22Rv1 (cell line): ENCODE measurements at regions not wholly inside any gene's neighbourhood (a gene's known extent, or its start where the extent isn't known, plus 50 kb on each side); places are given as distances from the start of the nearest gene placed in this dataset.

Experiments used
- H3K27ac ChIP-seq: fragments of 450-650 bp; 2 replicates; pipeline ENCODE4 v1.5.1; 2017
- ZFX ChIP-seq: fragments of 450-650 bp; IDR thresholded peaks from 2 replicates; pipeline ENCODE4 v1.6.1; 2017; ENCODE audit warnings: antibody characterized with exemption, borderline replicate concordance
- TF ChIP-seq, protein P1 (sequence below): fragments of 450-650 bp; IDR thresholded peaks from 2 replicates; pipeline ENCODE4 v1.5.1; 2017; ENCODE audit warnings: mild to moderate bottlenecking

DNA sequence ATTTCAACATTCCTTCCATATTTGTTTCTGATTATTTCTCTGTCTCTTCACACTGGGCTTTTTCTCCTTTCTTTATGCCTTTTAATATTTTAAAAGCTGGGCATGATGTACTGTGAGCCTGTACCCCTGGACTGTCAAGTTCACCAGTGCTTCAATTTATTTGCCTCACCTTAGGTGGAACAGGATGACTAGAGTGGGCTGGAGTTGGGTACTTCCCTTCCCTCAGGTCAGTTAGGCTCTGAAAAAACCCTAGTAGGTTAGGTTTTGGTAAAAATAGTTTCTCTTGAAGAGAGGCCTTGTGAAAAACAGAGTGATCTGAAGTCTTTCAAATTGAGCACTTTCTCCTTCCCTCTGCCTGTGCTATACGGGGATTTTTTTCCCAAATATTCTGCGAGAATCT lies 163.0 kb upstream of the LYPLAL1 start:
- TF ChIP-seq ZFX = no peak
- TF ChIP-seq, protein P1, sequence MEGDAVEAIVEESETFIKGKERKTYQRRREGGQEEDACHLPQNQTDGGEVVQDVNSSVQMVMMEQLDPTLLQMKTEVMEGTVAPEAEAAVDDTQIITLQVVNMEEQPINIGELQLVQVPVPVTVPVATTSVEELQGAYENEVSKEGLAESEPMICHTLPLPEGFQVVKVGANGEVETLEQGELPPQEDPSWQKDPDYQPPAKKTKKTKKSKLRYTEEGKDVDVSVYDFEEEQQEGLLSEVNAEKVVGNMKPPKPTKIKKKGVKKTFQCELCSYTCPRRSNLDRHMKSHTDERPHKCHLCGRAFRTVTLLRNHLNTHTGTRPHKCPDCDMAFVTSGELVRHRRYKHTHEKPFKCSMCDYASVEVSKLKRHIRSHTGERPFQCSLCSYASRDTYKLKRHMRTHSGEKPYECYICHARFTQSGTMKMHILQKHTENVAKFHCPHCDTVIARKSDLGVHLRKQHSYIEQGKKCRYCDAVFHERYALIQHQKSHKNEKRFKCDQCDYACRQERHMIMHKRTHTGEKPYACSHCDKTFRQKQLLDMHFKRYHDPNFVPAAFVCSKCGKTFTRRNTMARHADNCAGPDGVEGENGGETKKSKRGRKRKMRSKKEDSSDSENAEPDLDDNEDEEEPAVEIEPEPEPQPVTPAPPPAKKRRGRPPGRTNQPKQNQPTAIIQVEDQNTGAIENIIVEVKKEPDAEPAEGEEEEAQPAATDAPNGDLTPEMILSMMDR = no peak
- no peak overlapping the region for H3K27ac ChIP-seq

DNA sequence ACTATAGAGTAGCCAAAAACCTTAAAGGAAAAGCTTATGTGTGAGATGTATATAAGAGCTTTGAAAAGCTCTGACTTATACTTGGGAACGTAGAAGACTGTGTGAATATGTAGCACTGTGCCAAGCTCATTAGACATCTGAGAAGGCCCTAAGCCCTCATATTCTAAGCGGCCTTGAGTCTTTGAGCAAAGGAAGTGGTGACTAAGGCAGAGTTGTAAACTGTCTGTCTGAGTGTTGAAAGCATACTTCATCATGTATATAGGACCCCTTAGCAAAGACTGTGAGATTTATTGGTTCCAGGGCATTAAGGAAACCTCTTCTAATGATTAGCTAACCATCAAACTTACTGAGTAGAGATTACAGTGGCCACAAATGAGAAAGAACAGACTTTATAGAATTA lies 153.3 kb upstream of the LYPLAL1 start:
- TF ChIP-seq ZFX = no peak
- TF ChIP-seq, protein P1 = no peak
- no peak overlapping the region for H3K27ac ChIP-seq

DNA sequence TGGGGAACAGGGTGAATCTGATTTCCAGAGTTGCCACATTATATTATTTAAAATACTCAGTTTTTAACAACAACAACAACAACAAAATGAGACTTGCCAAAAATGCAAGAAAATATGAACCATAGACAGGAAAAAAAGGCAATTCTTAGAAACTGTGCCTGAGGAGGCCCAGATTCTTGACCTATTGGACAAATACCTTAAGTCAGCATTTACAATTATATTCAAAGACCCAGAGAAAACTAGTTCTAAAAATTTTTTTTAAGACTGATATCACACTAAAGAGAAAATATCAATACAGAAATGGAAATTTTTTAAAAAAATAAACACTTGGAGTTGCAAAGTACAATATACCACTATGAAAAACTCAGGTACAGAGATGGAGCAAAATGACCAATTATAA lies 152.8 kb upstream of the LYPLAL1 start:
- TF ChIP-seq, protein P1 = no peak
- TF ChIP-seq ZFX = no peak
- no peak overlapping the region for H3K27ac ChIP-seq

DNA sequence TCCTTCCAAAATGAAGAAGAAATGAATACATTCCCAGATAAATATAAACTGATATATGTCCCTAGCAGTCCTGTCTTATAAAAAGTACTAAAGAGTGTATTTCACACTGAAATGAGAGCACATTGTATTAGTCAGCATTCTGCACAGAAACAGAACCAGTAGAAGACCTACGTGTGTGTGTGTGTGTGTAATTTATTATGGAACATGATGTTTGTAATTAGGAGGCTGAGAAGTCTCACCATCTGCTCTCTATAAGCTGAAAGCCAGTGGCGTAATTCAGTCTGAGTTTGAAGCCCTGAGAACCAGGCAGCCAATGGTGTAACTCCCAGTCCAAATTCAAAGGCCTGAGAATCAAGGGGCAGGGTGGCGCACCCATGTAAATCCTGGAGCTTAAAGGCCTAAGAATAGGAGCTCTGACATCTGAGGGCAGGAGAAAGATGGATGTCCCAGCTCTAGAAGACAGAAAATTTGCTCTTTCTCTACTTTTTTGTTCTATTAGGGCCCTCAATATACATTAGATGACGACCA lies 146.5 kb upstream of the LYPLAL1 start:
- TF ChIP-seq ZFX = no peak
- TF ChIP-seq, protein P1 = no peak
- H3K27ac ChIP-seq = no peak overlapping the region

DNA sequence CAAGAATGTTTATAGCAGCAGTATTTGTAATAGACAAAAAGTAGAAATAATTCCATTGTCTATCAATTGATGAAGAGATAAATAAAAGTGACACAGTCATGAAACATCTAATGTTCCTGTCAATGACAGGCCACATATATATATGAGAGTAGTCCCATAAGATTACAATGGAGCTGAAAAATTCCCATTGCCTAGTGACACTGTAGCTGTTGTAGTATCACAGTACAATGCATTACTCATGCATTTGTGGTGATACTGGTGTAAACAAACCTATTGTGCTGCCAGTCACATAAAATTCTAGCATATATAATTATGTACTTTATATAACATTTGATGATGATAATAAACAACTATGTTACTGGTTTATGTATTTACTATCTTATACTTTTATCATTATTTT lies 141.9 kb upstream of the LYPLAL1 start:
- no peak overlapping the region for H3K27ac ChIP-seq
- no peak for TF ChIP-seq ZFX
- TF ChIP-seq, protein P1 = no peak

DNA sequence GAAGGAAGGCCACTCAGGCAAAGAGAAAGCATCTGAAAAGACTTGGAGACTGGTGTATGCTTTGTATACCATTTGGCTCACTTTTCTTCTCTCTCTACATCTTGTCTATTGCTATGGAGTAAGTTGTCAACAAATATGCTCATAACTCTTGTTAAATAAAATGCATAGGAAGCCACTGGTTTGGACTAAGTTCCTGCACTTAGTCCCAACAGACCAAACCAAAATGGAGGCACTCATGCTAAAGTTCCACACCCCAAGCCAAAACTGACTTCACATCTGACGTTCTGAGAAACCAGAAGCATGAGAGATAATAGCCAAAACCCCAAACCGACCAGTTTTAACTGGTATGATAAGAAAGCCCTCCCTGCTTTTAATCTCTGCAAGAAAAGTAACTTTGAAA lies 135.3 kb upstream of the LYPLAL1 start:
- H3K27ac ChIP-seq = no peak overlapping the region
- TF ChIP-seq ZFX = no peak
- TF ChIP-seq, protein P1 = no peak

DNA sequence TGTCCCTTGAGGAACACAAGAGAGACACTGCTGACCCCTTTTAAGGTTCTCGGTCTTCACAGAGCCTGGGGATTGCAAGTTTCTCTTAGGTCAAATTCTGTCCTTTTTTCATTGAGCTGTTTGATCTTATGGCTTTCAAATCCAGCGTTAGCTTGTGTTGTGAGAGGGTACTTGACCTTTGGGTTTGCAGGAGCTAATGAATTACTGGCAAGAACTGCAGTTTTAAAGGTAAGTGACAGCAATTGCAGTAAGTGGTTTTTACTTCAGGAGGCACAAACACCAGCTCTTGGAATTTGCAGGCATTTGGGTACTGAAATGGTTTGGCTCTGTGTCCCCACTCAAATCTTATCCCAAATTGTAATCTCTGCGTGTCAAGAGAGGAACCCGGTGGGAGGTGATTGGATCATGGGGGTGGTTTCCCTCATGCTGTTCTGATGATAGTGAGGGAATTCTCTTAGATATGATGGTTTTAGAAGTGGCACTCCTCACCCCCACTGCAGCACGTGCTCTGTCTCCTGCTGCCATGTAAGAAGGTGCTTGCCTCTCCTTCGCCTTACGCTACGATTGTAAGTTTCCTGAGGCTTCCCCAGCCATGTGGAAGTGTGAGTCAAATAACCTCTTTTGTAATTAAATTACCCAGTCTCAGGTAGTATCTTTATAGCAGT lies 134.5 kb upstream of the LYPLAL1 start:
- TF ChIP-seq ZFX = no peak
- no peak overlapping the region for H3K27ac ChIP-seq
